Glutamatergic neuron (in vitro differentiated cells): ENCODE measurements at regions not wholly inside any gene's neighbourhood (a gene's known extent, or its start where the extent isn't known, plus 50 kb on each side); places are given as distances from the start of the nearest gene placed in this dataset.

Experiments used
- DNase-seq: peaks from one replicate; pipeline ENCODE4 v3.0.0; 2022
- H3K27ac Mint-ChIP-seq: one replicate; pipeline ENCODE4 v1.8.0; 2020; ENCODE audit warnings: mild to moderate bottlenecking, mixed read lengths, inconsistent platforms; ENCODE audit not compliant: unreplicated experiment
- H3K27me3 Mint-ChIP-seq: one replicate; pipeline ENCODE4 v1.8.0; 2020; ENCODE audit warnings: mild to moderate bottlenecking, moderate library complexity, mixed read lengths, inconsistent platforms; ENCODE audit not compliant: unreplicated experiment
- H3K36me3 Mint-ChIP-seq: one replicate; pipeline ENCODE4 v1.8.0; 2020; ENCODE audit warnings: mild to moderate bottlenecking, mixed read lengths, inconsistent platforms; ENCODE audit not compliant: unreplicated experiment
- H3K4me1 Mint-ChIP-seq: one replicate; pipeline ENCODE4 v1.8.0; 2020; ENCODE audit warnings: mild to moderate bottlenecking, low read depth, mixed read lengths, inconsistent platforms; ENCODE audit not compliant: unreplicated experiment
- H3K4me3 Mint-ChIP-seq: one replicate; pipeline ENCODE4 v1.8.0; 2020; ENCODE audit warnings: mild to moderate bottlenecking, mixed read lengths, inconsistent platforms; ENCODE audit not compliant: unreplicated experiment
- H3K9me3 Mint-ChIP-seq: one replicate; pipeline ENCODE4 v1.8.0; 2020; ENCODE audit warnings: mild to moderate bottlenecking, moderate library complexity, mixed read lengths, inconsistent platforms; ENCODE audit not compliant: unreplicated experiment
- CTCF ChIP-seq: fragments of 200-600 bp; sonication (generic); IDR thresholded peaks from one replicate; pipeline ENCODE4 v1.5.0; 2021; ENCODE audit not compliant: partially characterized antibody, unreplicated experiment

GRCh38 chr18:64614446-64614845 is 465.6 kb upstream of the LINC00305 start:
- Mint-ChIP-seq H3K9me3 (peaks cover 5% of the 10 kb centered on the region), H3K4me1 (peaks cover 4% of the 10 kb centered on the region), H3K27me3 (no peaks in the 10 kb centered on the region), H3K27ac (no peak overlapping the region), H3K36me3 (peaks cover 6% of the 10 kb centered on the region), H3K4me3 (no peak overlapping the region)
- no peak for DNase-seq
- TF ChIP-seq CTCF, result no peak

DNA sequence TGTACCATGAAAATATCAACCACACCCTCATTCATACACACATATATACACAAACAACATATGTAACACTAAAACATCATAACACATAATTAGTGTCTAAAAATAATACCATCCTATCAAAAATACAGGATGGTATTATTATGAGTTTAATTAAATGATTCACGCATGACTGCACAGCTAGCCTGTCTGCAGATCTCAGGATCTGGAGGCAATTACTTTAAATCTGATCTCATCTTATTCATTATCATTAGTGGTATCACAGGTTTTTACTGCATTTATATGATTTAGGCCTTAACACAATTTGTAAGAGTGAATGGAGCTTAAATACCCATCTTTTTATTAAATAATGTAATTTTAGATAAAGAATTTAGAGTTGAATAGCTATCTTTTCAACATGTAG is 443.4 kb upstream of the LINC00305 start:
- Mint-ChIP-seq H3K4me3 (no peak overlapping the region), H3K27me3 (no peaks in the 10 kb centered on the region), H3K27ac (no peak overlapping the region), H3K4me1 (peaks cover 10% of the 10 kb centered on the region), H3K9me3 (no peaks in the 10 kb centered on the region), H3K36me3 (no peaks in the 10 kb centered on the region)
- no peak for TF ChIP-seq CTCF
- DNase-seq, result no peak

- peaks cover 18% of the 10 kb centered on the region for H3K4me1 Mint-ChIP-seq
- TF ChIP-seq CTCF, result no peak
- no peak overlapping the region for H3K27ac Mint-ChIP-seq
- H3K27me3 Mint-ChIP-seq, result no peaks in the 10 kb centered on the region
- H3K9me3 Mint-ChIP-seq, result no peaks in the 10 kb centered on the region
- H3K4me3 Mint-ChIP-seq, result no peak overlapping the region
- no peak for DNase-seq
- no peaks in the 10 kb centered on the region for H3K36me3 Mint-ChIP-seq
Observed at GRCh38 chr18:64589000-64589399, 440.1 kb upstream of the LINC00305 start.

DNA sequence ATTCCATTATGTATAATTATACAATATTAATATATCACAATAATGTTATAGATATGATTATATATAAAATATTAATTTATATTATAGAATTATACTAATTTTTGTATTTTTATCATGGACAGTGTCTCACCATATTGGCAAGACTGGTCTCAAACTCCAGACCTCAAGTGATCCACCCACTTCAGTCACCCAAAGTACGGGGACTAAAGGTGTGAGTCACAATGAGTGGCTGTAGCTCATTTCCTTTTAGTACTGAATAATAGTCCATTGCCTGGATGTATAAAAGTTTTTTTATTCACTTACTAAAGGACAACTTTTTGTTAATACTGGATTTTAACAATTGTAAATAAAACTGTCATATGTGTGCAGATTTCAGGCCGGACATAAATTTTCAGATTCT is 417.6 kb upstream of the LINC00305 start:
- no peak for DNase-seq
- H3K27me3 Mint-ChIP-seq, result no peaks in the 10 kb centered on the region
- H3K9me3 Mint-ChIP-seq, result no peaks in the 10 kb centered on the region
- no peak overlapping the region for H3K27ac Mint-ChIP-seq
- H3K36me3 Mint-ChIP-seq, result peaks cover 14% of the 10 kb centered on the region
- no peaks in the 10 kb centered on the region for H3K4me1 Mint-ChIP-seq
- no peak for TF ChIP-seq CTCF
- H3K4me3 Mint-ChIP-seq, result no peak overlapping the region

- Mint-ChIP-seq H3K9me3 (no peaks in the 10 kb centered on the region), H3K27ac (no peak overlapping the region), H3K36me3 (peaks cover 8% of the 10 kb centered on the region), H3K4me3 (no peak overlapping the region), H3K27me3 (no peaks in the 10 kb centered on the region), H3K4me1 (no peaks in the 10 kb centered on the region)
- DNase-seq, result no peak
- no peak for TF ChIP-seq CTCF
Observed at GRCh38 chr18:64562651-64563050, 413.8 kb upstream of the LINC00305 start.
